ENCODE measurements at regions not wholly inside any gene's neighbourhood (a gene's known extent, or its start where the extent isn't known, plus 50 kb on each side); places are given as distances from the start of the nearest gene placed in this dataset.

DNA sequence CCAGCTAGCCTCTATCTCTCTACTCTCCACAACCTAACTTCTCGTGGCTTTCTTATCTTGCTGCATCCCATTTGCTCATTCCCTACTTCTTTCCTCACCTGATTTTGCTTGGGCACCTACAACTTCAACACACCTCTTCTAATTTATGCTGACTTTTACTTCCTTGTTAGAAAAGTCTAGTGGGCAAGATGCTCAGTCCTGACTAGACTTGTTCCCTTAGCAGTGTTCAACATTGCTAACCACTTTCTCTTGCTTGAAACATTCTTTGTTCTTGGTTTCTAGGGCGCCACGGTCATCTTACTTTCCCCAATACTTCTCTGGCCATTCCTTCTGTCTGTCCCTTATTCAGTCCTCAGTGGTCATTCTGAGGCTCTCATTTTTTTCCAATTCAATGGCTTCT lies 454.7 kb upstream of the CWC22 start:
- no peak for DNase-seq (ENCODE audit: low spot score)

GRCh38 chr2:180456801-180457200 lies 449.7 kb upstream of the CWC22 start:
- DNase-seq (ENCODE audit: low spot score): no peak

DNA sequence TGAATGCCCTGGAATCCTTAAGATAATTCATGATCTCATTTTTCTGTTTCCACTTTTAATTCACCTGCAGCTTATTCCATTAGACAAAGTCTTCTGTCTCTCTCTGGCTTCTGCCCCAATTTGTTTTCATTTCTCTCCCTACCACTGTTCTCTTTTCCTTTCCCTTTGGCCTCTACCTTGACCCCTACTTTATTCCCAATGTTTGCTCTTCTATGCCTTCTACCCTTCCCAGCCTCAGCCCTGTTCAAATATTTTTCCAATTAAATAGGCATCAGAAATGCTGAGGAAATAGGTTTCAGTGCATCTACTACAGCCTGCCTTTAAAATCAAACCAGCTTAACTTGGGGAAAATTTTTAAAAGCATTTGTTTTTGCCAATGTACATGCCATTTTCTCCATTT lies 443.7 kb upstream of the CWC22 start:
- DNase-seq (ENCODE audit: low spot score): no peak

DNA sequence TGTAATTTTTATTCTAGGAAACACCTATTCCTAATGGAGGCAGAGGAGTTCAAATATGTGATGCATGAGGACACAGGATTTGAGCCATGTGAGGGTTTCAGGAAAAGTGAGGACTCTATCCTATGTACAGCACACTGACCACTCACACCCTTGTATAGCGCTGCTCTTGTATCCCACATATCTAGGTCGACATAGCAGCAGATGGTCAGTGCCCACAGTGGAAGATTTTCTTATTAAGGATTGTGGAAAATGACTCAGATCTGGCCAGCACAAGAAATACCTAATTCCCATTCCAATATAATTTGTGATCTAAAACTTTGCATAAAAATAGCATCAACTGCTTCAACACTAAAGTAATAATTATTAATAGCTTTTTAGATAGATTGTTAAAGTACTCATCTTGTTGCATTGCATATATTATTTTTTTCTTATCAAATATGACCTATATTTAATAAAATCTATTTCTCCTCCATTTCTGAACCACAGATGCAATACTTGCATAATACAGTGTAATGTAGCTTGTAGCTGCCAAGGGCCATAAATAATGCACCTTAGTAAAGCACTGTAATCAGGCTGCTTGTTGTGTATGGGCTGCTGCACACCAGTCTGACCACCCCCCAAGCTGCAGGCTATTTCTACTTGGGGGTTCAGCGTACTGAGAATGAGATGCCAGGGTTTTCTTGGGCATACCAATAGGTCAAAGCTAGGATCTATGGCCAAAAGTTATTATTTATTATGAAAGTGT lies 442.2 kb upstream of the CWC22 start:
- no peak for DNase-seq (ENCODE audit: low spot score)

- DNase-seq (ENCODE audit: low spot score): no peak
These were observed 439.4 kb upstream of the CWC22 start for GRCh38 chr2:180446492-180446891.

DNA sequence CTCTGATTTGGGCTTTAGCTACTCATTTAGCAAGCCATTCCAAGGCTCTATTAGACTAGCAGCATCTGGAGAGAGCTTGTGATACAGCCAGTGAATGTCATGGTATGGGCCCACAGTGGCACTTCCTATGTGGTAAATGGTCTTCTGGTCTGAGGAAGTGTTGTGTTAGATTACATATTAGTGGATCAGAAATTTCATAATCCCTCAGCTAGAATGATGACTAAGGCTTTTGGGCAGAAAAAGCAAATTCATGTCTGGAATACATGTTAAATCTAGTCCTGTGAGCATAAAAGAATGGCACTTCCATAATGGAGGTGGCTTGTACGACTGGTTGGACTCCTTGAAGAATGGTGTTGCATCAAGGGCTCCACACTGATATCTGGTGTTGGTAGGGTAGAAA lies 436.8 kb upstream of the CWC22 start:
- no peak for DNase-seq (ENCODE audit: low spot score)

DNA sequence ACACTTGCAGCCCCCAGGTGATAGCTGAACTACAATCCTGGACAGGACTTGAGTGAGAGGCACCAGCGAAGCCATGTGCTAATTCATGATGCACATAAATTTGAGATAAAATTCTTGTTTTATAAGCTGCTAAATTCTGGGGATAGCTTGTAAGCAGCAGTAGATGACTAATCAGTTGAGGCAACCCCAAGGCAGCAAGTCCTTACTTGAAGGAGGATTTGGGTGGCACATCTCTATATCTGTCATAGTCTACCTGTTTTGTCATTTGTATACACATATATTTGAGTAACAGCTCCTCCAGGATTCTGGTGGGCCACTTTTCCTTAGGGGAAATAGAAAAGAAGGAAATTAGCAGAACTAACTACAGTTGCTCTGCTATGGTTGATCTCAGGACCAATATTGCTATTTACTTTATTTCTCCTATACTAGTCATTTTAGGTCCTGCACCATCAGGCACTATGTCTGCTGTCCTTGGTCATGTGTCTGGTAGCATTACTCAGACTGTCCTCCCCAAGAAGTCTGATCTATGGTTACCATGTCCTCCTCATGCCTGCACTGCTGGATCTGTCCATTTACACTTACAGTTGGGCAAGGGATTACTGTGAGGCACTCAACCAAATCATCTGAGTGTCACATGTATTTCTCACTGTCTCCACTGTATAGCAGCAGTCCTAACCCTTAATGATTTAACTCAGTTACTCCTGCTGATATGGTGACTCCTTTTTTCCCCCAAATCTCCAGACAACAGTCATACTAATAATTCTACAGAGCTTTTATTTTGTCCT lies 436.0 kb upstream of the CWC22 start:
- no peak for DNase-seq (ENCODE audit: low spot score)

GRCh38 chr2:180419212-180419611 lies 412.1 kb upstream of the CWC22 start:
- no peak for DNase-seq (ENCODE audit: low spot score)

GRCh38 chr2:180416627-180417026 lies 409.5 kb upstream of the CWC22 start:
- no peak for DNase-seq (ENCODE audit: low spot score)

DNA sequence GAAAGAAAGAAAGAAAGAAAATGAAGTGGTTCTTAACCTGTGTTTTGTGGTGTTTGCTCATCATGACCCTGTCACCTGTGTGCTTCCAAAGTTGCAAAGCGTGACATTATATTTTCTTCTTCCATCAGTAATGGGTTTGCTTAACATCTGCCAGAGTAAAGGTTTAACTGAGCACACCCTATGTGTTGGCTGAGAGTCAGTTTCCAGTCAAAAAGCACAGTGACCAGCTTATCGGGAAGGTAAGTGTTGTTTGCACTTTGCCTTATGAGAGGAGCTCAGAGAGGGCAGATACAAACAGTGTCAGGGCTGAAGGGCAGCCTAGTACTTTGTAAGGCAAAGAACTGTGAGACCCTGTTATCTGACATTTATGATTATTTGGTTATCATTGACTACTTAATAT lies 406.2 kb upstream of the CWC22 start:
- DNase-seq (ENCODE audit: low spot score): no peak

DNA sequence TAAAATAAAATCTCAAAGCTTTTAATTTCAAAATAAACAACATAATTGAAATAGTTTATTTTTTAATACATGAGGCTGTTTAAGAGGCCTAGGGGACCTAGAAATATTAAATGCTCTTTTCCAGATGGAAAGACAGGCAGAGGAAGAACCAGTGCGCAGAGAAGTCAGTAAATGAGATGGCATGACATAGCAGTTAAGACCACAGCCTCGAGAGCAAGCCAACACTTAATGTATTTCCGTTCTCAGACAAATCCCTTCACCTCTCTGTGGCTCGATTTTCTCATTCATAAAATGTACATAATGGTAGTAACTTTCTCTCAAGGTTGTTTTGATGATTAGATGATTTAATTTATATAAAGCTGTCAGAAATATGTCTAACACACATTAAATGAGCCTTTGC lies 405.1 kb upstream of the CWC22 start:
- DNase-seq (ENCODE audit: low spot score): no peak

- DNase-seq (ENCODE audit: low spot score): no peak
These were observed 404.6 kb upstream of the CWC22 start for GRCh38 chr2:180411661-180412060.

DNA sequence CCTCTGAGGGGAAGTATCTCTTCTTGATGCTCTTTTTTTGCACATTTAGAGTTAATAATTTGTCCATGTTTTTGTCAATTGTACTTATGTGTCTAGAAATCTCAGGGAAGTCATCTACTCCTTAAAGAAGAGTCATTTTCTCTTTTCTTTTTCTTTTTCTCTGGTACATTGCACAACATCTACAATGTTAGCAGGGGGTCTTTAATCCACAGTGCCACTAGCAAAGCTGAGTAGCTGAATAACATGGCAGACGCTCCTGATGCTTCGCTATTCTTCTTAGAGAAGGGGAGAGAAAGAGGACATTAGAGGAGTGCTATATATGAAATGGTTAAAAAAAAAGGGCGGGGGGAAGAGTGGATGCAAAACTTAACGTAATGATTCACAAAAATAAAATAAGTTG lies 399.6 kb upstream of the CWC22 start:
- no peak for DNase-seq (ENCODE audit: low spot score)

DNA sequence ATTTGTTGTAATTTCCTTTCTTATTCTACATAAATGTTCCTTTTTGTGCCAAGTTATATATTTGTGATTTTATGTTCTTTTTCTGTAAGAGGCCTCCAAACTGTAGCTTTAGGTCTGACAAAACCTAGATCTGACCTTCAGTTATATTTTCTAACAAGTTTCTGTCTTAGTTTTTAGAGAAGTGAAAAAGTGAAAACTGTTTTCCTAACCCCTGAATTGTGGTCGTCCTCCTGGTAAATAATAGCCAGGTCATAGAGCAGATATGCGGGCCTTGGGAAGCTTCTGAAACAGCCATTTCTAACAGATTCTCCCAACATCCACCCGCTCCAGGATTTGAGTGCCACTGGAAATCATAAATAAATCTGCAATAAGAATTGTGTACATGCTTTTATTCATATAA lies 398.4 kb upstream of the CWC22 start:
- DNase-seq (ENCODE audit: low spot score): no peak

DNA sequence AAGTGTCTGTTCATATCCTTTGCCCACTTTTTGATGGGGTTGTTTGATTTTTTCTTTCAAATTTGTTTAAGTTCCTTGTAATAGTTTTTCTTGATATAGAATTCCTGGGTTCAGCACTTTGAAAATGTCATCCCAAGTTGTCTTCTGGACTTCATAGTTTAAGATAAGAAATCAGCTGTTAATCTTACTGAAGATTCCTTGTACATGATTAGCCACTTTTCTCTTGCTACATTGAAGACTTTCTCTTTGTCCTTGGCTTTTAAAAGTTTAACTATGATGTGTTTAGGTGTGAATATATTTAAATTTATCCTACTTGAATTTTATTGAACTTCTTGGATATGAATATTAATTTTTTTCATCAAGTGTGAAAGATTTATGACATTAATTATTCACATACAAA lies 387.2 kb upstream of the CWC22 start:
- DNase-seq (ENCODE audit: low spot score): no peak

DNA sequence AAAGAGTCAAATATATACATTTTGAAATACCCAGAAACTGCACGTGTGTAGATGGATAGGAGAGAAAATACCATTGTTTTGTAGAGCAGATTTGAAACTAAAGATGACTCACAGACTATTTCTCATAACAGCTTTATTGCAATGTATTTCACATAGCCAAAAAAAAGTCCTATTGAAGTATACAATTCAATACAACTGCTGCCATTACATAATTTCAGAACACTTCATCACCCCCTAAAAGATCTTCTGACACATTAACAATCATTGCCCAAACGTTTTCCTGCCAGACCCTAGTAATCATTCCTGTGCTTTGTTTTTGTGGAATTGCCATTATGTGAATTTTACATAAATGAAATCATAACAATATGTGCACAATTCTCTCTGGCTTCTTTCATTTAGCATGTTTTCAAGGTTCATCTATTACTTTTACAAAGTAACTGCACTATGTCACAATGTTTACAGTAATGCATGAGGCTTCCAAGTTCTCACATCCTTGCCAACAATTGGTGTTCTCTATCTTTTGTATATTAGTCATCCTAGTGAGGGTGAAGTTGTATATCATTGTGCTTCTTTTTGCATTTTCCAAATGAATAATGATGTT lies 378.6 kb upstream of the CWC22 start:
- no peak for DNase-seq (ENCODE audit: low spot score)

GRCh38 chr2:180376066-180376465 lies 369.0 kb upstream of the CWC22 start:
- DNase-seq (ENCODE audit: low spot score): no peak

DNA sequence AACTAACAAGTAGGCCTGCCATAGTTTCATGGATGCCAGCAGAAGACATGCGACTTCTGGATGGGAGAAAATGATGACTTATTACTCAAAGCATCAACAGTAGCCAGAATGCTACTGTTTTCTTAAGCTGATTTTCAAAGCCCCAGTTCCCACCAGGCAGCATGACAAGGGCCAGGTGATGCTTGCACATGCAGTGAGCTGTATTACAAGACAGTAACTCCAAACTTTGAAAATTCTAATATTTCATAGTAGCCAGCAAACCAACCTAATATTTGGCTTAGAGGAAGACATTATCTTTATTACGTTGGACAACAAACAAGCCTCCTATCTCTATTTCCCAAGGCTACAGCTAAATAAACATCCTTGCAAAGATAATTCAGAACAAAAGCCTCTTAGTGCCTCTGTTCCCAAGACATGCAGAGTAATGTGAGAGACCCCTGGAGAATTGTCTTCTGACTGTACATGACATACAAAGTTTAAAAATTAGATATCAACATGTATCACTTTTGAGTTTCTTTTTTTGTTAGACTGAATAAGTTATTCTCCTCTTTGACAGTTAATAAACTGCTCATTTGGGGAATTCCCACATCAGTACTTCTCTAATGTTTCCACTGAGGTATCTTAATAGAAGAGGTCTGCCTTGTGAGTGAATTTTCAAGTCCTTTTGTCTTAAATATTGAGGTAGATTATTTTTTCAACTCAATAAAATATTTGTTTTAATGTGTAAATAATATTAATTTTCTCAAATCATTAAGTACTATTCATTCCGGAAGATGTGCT lies 367.6 kb upstream of the CWC22 start:
- no peak for DNase-seq (ENCODE audit: low spot score)

GRCh38 chr2:180370511-180371205 lies 363.6 kb upstream of the CWC22 start:
- DNase-seq (ENCODE audit: low spot score): no peak

DNA sequence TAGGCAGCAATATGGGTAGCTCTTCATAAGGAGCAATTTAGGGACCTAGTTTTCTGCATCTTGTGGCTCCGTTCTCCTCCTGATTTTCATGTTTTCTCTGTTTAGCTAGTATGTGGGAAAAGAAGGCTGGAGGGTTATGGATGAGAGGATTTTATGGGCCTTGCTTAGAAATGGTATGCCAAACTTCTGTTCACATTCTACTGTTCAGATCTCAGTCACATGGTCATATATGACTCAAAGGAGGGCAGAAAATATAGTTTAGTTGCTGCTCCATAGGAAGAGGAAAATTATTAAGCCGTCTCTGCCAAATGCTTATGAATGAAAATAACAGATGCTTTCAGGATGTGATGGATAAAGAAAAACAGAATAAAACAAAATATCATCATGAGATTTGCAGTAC lies 361.8 kb upstream of the CWC22 start:
- no peak for DNase-seq (ENCODE audit: low spot score)

- no peak for DNase-seq (ENCODE audit: low spot score)
These were observed 360.7 kb upstream of the CWC22 start for GRCh38 chr2:180367815-180368214.

DNA sequence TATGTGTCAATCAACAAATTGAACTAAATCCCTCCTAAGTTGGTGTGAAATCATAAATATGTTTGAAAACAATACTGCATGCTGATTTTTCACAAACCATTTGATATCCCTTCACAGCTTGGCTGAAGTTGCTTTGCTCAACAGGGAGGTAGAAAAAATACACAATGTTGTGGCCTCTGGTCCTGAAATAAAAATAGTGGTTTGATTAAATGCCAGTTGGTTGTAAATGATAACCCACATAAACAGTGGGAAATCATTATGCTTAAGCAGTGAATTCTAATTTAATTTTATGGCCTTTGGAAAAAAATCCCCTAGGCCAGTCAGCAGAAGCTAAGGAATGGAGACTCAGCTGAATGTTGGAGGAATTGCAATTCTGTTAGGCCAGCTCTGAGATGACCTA lies 359.4 kb upstream of the CWC22 start:
- DNase-seq (ENCODE audit: low spot score): no peak

Data from SW480 (cell line).